ENCODE measurements at regions not wholly inside any gene's neighbourhood (a gene's known extent, or its start where the extent isn't known, plus 50 kb on each side); places are given as distances from the start of the nearest gene placed in this dataset.

DNA sequence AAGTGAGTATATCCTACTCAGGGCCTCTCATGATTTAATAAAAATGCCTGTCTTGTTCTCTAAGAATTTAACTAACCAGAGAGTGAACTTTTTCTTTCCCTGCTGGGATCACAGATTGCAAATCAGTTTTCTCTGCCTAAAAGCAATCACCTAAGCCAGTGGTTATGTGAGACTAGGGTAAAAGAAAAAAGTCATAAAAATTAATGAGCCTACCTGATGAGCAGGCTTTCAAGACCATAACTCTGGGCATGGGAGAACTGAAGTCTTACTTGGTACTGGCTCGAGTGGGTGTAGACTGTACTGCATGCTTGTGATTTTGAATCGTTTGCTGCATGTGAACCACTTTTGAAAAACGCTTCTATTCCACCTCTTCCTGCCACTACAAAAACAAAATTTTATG is 1677.0 kb upstream of the LRRTM1 start:
- no peak for DNase-seq

DNA sequence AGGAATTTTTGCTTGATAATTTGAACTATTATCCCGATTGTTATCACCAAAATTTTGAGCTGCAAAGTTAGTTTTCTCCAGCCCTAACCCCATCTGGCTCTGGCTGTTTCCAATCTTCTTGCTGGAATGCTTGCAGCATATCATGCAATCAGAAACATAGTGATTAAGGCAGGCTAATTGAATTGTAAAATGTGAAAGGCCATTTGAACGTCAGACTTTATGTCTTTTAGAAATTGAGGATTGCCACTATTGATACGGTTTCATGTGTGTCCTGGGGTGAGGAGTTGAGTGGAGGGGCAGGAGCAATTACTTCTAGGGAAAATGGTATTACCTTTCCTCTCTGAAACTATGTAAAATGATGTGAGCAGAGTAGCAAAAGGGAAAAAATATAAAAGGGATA is 1674.5 kb upstream of the LRRTM1 start:
- no peak for DNase-seq

DNA sequence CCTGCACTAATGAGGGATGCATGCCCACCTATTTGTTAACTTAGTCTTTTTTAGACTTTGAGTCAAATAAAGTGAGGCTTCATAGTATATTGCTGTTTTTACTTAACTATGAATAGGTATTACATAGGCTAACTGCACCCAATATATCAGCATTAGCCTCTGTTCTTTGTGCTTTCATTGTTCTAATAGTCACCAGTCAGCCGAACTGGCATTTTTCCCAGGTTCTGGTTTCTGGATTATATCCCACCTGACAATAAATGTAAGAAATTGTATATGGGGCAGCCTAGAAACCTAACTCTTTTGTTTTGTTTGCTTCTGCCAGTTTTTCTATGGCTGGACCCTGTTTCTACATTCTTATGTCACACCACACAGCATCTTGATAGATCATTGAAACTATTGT is 1672.4 kb upstream of the LRRTM1 start:
- no peak for DNase-seq

DNA sequence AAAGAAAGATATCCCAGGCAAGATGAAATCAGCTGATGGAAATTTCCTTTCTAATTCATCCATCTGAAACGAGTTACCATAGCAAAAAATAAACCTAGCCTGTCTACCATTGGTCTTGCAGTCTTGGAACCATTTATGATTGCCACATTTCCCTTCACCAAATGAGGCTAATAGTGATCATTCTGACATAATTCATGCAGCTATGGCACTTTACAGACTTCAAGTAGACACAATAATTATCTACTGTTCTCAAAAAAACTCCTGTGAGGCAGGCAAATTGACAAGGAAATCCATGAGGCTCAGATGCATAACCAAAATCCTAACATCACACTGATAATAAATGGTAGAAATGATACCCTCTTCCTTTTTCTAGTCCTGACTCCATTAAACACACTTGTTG is 1669.7 kb upstream of the LRRTM1 start:
- no peak for DNase-seq

DNA sequence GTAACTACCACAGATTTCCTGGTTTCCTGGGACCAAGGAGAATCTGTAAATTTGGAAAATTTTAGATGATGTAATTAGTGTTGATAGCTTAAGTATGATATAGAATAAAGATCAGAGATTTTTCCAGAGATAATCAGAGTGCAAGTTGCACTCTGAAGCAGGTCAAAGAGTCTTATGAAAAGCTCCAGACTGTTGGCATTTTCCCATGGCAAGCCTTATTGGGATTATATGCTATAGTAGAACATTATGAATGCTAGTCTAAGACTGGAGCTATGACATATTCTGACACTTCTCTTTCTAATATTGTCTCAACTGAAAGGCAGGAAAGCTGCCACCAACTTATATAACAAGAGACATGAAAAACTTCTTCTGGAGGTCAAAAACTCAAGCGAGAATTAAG is 1638.3 kb upstream of the LRRTM1 start:
- no peak for DNase-seq

DNA sequence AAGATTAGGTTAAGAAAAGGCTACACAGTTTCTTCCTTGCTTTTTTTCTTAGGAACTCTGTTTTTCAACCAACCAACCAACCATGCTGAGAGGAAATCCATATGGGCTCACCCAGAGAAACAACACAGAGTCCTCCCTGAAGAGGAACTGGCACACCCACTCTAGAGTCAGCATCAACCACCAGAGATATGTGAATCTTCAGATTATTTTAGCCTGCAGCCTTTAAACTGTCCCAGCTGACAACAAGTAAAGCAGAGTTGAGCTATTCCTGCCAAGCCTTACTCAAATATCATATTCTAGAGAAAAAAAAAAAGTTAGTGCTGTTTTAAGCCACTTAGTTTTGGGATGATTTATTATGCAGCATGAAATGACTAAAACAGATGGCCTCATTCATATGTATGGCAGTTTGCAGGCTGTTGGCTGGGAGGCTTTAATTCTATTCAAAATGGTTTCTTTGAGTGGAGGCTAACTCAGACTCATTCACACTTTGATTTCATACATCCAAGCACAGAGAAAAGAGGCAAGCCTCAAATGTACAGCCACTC is 1637.7 kb upstream of the LRRTM1 start:
- no peak for DNase-seq

DNA sequence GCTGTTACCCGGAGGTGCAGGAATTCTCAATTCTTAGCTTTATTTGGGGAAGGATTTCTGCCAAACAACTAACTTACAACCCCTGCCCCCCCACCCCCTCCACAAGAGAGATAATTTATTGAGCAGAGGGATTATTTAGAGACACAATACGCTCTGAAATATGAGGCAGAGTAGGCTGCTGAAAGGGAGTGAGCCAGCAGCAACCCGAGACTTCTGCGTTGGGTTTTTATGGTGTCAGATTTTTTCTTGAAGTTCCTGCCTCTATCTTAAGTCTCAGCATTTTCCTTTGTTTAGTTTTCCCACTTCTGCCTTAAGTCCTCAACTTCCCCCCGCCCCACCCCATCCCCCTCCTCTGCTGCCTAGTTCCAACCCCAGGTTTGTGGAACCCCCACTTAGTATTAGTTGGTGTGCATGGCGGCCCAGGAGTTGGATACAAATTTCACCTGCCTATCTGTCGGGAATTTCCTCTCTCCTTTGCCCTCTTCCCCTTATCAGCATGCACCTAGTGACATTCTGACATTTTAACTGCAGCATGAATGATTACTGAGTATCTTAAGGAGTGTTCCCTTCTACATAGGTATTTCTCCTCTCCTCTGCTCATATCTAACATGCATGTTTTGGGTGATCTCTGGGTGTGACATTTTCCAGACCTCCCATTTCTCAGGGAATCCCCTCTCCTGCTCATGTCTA is 1635.9 kb upstream of the LRRTM1 start:
- DNase-seq, result no peak

DNA sequence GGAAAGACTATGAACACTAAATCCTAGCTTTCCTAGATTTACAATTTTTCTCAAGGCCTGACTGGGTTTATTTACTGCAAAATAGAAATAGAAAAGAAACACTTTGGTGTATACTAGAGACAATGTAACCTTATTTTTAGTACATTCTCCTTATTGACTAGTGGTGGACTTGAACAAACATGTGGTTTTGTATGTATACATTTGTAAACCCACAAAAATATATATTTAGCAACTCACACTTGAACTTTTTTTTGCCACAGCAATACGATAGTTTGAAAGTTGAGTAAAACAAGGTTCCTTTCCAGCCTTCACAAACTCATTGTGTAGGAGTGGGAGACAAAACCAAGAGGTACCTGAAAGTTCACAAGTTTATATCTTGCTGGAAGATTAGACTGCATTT is 1633.4 kb upstream of the LRRTM1 start:
- DNase-seq, result no peak

DNA sequence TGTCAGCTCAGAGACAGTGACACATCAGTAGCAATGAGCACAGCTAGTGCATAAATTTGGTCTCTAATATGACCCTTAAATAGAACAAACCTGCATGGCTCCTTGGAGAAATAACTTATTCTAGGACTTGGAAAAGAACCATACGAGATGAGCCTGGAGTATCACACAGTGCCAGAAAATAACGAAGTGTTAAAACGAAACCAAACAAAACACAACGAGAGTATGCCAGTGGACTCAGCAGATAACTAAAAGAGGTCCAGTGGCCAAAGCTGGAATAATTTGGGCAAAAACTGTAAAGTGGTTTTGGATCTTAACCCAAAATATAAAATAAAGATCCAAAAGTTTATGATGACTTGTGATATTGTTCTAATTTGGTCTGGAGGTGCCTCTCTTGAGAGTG is 1599.0 kb upstream of the LRRTM1 start:
- no peak for DNase-seq

DNA sequence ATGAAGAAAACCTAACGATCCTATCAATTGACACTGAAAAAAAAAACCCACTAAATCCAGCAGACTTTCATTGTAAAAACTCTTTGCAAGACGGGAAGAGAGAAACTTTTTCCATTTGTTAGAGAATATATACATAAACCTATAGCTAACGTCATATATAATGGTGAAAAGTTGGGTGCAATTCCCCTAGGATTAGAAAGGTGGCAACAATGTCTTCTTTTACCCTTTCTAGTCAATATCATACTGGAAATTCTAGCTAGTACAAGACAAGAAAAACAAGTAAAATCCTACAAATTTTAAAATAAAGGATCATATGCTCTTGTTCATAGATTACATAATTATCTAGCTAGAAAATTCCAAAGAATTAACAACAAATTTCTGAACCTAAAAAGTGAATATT is 1596.5 kb upstream of the LRRTM1 start:
- DNase-seq, result peak; percentile 7

DNA sequence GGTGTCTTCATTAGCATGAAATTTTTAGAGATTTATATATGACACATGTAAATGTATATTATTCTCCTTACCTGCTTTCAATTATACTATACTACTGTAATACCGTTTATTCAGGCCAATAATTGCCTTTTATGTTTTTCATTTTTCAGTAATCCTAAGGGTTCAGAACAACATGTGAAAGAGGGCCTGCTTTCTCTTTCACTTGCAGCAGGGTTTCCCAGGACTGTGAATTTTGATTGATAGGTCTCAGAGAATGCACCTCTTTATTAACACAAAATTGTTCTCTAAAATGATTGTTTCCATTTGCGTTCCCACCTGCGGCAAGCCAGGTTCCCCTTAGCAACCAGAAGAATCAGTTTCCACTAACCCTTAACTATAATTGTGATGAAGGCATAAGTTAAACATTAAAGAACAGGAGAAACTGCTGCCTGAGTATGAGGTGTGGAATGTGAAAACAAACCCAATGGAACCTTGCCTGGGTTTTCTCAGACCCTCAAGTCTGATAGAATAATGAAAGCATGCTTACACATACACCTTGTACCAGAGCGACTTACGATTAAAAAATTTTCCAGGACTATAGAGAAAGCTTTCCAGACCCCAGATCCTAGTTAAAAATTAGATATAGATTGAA is 1591.2 kb upstream of the LRRTM1 start:
- no peak for DNase-seq

DNA sequence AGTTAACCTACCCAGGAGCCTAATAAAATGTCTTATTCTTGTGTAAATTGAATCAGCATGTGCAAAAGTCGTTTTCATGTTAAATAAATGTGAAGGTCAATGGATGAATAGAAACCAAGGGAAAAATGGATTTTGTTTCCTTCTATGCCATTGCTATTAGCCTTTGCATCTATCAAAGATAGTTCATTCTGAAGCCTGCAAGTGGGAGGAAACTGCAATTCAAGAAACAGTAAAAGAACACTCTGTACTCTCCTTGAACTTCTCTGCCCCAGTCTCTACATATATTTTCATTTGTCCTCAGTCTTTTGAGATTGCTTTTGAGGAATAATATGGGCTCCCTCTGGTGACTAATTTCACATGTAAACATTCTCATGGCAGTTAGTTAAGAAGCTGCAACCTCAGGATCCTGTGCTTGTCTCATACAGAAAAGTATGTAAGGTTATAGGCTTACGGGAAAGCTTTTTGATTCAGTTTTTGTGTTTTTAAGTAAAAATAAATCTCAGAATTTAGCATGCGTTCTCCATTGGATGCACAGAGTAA is 1590.0 kb upstream of the LRRTM1 start:
- no peak for DNase-seq

DNA sequence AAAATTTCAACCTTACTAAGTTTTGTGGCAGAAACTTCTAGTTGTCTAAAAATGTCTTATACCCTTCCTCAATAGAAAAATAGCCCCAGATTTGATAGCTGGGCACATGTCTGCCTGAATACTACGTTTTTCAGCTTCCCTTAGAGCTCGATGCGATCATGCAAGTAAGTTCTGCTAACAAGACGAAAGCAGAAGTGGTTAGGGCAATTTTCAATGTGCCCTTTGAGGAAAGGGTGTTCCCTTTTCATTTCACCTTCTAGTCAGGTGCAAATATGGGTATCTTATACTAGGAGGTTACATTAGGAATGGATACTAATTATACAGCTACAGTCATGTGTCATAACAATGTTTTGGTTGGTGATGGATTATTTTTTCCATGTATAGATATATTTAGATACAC is 1572.1 kb upstream of the LRRTM1 start:
- no peak for DNase-seq

DNA sequence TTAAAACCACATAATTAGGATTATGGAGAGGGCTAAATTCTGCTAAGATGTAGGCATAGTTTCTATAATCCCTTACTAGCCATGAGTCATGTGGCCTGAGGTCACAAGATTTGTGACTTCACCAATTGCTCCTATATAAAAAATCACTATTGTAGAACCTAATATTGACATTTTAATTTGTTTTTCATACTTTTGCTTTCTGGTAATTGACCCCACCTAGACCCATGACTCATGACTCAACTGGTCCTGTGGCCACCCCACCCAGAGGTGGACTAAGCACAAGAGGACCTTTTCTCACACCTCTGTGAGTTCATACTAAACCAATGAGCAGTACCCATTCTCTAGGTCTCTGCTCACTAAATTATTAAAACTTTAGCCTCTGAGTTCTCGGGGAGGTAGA is 1567.5 kb upstream of the LRRTM1 start:
- DNase-seq, result no peak

DNA sequence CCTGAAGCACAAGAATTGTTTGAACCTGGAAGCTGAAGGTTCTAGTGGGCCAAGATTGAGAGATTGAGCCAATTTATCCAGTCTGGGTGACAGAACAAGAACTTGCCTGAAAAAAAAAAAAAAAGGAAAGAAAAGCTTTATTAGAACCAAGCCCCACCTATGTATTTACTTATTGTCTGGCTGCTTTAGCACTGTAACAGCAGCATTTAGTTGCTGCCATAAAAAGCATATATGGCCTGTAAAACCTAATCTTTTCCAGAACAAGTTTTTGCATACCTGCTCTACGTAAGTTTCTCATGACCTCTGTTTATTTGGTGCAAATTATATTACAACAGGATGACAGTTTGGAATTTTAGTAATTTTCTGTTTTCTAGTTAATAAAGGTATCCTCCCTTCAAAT is 1565.6 kb upstream of the LRRTM1 start:
- no peak for DNase-seq

DNA sequence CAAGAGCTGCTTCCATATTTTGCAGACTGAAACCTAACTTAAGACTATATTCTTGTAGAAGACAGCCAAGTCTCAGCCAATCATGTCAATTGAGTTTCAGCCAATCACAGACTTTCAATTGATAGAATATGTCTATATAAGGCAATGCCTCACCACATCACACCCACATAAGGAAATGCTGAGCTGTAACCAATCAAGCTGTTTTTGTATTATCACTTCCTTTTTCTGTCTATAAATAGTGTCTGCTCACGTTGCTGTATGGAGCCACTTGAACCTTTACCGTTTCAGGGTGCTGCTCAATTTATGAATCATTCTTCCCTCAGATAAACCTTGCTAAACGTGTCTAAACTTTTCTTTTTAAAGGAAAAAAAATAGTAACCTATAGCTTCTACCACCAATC is 1554.4 kb upstream of the LRRTM1 start:
- no peak for DNase-seq

DNA sequence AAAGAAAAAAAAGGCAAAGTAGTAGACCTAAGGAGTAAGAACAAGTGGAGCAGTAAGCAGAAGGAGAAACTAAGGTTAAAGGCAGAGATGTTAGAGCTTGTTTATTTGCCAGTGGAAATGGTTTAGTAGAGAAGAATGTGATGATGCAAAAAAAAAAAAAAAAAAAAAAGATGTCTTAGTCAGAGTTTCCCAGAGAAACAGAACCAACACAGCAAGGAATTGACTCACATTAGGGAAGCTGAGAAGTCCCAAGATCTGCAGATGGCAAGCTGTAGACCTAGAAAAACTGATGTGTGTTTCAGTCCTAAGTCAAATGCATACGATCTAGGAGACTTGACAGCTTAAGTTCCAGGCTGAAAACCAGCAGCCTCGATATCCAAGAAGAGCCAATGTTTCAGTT is 1548.8 kb upstream of the LRRTM1 start:
- DNase-seq, result no peak

DNA sequence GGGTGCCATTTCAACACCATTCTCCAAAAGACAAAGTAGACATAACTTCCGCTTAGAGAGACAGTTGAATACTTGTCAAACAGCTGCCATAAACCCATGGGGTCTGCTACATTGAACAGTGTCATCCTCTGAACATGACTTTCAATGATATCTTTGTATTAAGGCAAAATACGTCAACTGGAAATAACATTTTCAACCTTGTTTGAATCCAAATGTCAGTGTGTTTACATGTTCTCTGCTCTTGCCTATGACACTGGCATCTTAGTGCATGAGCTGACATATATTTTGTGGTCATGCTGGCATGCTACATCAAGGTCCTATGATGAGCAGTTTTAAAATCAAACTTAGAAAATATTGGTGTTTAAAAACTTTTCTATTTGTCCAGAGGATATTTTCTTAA is 1548.1 kb upstream of the LRRTM1 start:
- no peak for DNase-seq

DNA sequence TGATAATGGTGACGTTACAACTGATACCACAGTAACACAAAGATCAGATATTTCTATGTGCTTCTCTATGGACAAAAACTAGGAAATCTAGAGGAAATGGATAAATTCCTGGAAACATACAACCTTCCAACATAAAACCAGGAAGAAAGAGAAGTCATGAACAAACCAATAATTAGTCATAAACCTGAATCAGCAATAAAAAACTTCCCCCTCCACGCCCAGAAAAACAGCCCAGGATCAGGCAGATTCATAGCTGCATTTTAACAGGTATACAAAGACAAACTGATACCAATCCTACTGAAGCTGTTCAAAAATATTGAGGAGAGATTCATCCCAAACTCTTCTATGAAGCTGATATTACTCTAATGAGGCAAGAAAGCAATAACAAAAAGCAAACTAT is 1535.2 kb upstream of the LRRTM1 start:
- no peak for DNase-seq

DNA sequence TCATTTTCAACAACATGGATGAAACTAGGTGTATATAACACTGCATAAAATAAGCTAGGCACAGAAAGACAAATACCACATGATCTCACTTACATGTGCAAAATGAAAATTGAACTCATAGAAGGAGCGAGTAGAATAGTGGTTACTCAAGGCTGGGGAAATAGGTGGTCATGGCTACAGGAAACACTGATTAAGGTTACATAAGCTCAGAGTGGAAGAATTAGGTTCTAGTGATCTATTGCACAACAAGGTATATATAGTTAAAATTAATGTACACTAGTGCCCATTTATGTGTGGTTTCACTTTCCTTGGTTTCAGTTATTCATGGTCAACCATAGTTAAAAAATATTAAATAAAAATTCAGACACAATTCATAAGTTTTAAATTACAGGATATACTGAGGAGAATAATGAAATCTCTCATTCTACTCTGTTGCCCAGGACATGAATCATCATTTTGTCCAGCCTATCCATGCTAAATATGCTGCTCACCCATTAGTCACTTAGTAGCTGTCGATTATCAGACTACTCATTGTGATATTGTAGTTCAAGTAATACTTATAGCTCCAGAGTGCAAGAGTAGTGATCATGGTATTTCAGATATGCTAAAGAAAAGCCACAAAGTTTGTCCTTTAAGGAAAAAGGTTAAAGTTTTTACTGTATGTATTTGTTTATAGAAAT is 1530.9 kb upstream of the LRRTM1 start:
- DNase-seq, result no peak

DNA sequence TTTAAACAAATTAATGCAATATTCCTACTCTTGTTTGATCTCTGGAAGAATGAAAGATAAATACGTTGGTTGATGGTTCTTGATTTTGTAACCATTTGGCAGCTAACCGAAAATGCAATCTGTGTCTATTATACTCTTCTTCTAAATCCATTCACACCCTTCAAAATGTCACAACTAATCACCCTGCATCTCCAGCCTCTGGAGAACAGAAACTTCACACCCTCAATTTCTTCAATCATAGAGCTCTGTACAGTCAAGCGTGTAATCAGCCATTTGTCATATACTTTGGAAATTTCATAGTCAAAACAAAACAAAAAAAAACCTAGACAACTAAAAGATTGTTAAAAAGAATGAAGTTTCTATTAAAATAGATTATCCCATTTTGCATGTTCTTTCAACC is 1482.3 kb upstream of the LRRTM1 start:
- no peak for DNase-seq

DNA sequence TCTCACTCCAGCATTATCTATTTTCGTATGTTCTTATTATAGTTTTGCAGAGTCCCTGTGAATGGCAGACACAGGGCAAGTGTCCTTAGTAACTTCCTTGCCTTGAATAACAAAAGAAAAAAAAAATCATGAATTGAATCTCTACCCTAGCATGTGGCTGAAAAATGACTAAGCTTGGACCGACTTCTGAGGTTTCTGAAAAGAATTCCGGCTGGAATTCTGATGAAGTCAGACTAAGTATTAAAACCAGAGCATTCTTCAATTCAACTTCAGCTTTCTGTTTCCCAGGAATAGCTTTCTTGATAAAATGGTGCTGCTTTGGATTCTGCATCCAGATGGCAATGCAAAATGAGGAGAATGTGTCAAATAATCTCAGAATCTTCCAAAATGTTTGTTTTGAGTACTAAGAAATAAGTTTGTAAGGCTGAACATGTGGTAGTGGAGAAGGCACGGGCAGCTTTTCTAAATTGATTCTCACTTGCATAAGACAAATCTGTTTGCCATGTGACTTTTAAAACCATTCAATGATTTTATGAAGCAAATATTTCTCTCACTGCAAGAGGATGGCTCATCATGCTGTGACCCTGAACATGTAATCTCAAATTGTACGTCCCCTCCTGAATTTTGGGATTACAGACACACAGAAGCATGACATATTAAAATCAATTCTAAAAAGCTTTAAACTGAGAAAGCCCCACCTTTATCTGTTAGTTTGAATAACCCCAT is 1462.8 kb upstream of the LRRTM1 start:
- no peak for DNase-seq

DNA sequence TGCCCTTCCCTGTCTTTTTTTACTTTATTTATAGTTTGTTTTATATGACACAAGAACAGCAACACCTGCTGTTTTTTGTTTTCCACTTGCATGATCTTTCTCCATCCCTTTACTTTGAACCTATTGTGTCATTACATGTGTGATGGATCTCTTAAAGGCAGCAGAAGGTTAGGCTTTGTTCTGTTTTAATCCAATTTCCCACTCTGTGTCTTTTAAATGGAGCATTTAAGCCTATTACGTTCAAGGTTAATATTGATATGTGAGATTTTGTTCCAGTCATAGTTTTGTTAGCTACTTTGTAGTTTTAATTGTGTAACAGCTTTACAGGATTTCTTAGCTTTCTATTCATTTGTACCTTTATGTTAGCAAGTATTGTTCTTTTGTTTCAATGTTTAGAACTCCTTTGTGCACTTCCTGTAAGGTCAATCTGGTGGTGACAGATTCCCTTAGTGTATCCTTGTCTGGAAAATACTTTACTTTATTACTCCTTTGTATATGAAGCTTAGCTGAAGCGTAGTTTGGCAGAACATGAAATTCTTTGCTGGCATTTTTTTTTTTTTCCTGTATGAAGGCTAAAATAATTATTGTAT is 1443.0 kb upstream of the LRRTM1 start:
- no peak for DNase-seq

Data from NCI-H1092 treated with DMSO at 0.1 percent for 48 hours (cell line).